NB4 (cell line): ENCODE measurements at regions not wholly inside any gene's neighbourhood (a gene's known extent, or its start where the extent isn't known, plus 50 kb on each side); places are given as distances from the start of the nearest gene placed in this dataset.

Source experiments
- CTCF ChIP-seq: IDR thresholded peaks from one replicate; pipeline ENCODE4 v1.5.1; 2012; ENCODE audit warnings: low read depth, low read length
- POLR2A ChIP-seq: IDR thresholded peaks from 2 replicates; pipeline ENCODE4 v1.6.1; 2011; ENCODE audit warnings: mild to moderate bottlenecking; ENCODE audit not compliant: insufficient read length; ENCODE audit errors: extremely low read depth
- TF ChIP-seq, protein P1 (sequence below): IDR thresholded peaks from 2 replicates; pipeline ENCODE4 v1.6.1; 2011; ENCODE audit warnings: low read depth, low read length

- TF ChIP-seq POLR2A, result no peak
- no peak for TF ChIP-seq CTCF
- TF ChIP-seq, protein P1, sequence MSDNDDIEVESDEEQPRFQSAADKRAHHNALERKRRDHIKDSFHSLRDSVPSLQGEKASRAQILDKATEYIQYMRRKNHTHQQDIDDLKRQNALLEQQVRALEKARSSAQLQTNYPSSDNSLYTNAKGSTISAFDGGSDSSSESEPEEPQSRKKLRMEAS, result no peak
Measured at GRCh38 chr9:78879324-78880100, 582.6 kb downstream of the PSAT1 start.
